B cell (primary cell): ENCODE measurements at regions not wholly inside any gene's neighbourhood (a gene's known extent, or its start where the extent isn't known, plus 50 kb on each side); places are given as distances from the start of the nearest gene placed in this dataset.

Experiments
- EZH2 ChIP-seq: IDR thresholded peaks from 2 replicates; pipeline ENCODE4 v1.6.1; 2012; ENCODE audit warnings: borderline replicate concordance, low read depth, mild to moderate bottlenecking, moderate library complexity, low read length; ENCODE audit not compliant: insufficient read depth, poor library complexity, severe bottlenecking
- TF ChIP-seq, protein P1 (sequence below): fragments of 200-600 bp; IDR thresholded peaks from one replicate; pipeline ENCODE4 v1.8.0; 2022; ENCODE audit warnings: antibody characterized with exemption, mild to moderate bottlenecking

DNA sequence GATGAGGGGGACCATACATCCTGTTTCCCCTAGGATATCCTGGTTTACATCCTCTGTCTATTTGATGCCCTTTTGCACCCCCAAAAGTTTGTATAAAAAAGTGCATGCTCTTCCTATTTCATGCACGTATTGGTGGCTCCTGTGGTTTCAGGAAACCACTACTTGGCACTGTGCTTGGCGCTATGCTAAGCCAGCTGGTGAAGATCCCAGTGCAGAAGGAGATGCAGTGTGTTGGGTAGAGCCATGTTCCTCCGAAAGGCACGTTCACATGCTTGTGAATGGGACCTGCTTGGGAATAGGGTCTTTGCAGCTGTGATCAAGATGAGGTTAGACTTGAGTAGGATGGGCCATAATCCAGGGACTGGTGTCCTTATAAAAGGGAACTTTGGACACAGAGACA, 419.7 kb downstream of the GALR1 start:
- TF ChIP-seq, protein P1, sequence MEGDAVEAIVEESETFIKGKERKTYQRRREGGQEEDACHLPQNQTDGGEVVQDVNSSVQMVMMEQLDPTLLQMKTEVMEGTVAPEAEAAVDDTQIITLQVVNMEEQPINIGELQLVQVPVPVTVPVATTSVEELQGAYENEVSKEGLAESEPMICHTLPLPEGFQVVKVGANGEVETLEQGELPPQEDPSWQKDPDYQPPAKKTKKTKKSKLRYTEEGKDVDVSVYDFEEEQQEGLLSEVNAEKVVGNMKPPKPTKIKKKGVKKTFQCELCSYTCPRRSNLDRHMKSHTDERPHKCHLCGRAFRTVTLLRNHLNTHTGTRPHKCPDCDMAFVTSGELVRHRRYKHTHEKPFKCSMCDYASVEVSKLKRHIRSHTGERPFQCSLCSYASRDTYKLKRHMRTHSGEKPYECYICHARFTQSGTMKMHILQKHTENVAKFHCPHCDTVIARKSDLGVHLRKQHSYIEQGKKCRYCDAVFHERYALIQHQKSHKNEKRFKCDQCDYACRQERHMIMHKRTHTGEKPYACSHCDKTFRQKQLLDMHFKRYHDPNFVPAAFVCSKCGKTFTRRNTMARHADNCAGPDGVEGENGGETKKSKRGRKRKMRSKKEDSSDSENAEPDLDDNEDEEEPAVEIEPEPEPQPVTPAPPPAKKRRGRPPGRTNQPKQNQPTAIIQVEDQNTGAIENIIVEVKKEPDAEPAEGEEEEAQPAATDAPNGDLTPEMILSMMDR = no peak
- TF ChIP-seq EZH2 = no peak
